Vagina (tissue), 2 donors: ENCODE measurements at regions not wholly inside any gene's neighbourhood (a gene's known extent, or its start where the extent isn't known, plus 50 kb on each side); places are given as distances from the start of the nearest gene placed in this dataset.

Experiments used
- CTCF ChIP-seq, 3 experiments: fragments of 450-650 bp in 2 of 3; fragments of 200-600 bp in 1 of 3; sonication (generic) in 1 of 3; IDR thresholded peaks; one replicate each; pipeline ENCODE4 v1.5.1; 2017 to 2019; ENCODE audit warnings: antibody characterized with exemption in 3 of 3, mild to moderate bottlenecking in 2 of 3, moderate library complexity in 2 of 3
- POLR2A ChIP-seq, 2 donors: fragments of 450-650 bp; IDR thresholded peaks; one replicate each; pipeline ENCODE4 v1.6.1; 2017; ENCODE audit warnings: antibody characterized with exemption in 2 of 2, mild to moderate bottlenecking in 2 of 2, moderate library complexity in 2 of 2
- POLR2AphosphoS5 ChIP-seq, 2 donors: sonication (generic); formaldehyde crosslinking; IDR thresholded peaks; one replicate each; pipeline ENCODE4 v1.9.0; 2017; ENCODE audit warnings: antibody characterized with exemption in 2 of 2, mild to moderate bottlenecking in 2 of 2, low read depth in 1 of 2; ENCODE audit not compliant: insufficient read depth in 1 of 2

GRCh38 chrX:15017491-15017890 lies 144.3 kb downstream of the MOSPD2 start:
- no peak for TF ChIP-seq POLR2A (IDR thresholded peaks at IDR 0.05)
- TF ChIP-seq CTCF (IDR thresholded peaks at IDR 0.05) = no peak
- no peak for TF ChIP-seq POLR2AphosphoS5 (IDR thresholded peaks at IDR 0.05; ENCODE audit: insufficient read depth in 1 of 2, low read depth in 1 of 2)
